ENCODE measurements at regions not wholly inside any gene's neighbourhood (a gene's known extent, or its start where the extent isn't known, plus 50 kb on each side); places are given as distances from the start of the nearest gene placed in this dataset.

DNA sequence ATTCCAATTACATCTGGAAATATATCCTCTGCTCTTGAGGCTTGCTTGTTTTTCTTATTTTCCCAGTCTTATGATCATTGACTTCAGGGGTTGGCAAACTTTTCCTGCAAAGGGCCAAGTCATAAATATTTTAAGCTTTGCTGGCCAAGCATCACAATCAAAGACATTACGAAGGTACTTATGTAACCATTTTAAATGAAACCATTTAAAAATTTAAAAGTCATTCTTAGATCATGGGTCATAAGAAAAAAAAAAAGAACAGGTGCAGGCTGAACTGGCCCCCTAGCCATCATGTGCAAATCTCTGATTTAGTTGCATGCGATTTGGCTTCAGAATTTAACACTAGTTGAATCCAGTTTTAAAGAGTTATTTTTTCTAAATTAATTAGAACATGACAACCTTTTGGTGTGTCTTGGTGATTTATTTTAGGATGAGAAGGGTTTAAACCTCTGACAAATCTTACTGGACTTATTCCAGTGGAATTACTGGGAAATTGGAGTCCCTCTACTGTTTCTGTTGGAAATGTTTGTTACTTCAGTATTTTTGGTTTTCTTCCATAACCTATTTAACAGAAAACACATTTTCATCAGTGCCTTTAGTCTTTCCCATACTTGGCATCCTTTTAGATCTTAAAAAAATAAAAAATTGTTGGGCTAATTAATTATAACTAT, 148.1 kb downstream of the NHLRC3 start:
- H3K36me3 ChIP-seq, result no peaks in the 10 kb centered on the region
- H3K4me1 ChIP-seq, result no peaks in the 10 kb centered on the region
- H3K4me3 ChIP-seq, result no peak overlapping the region
- H3K27ac ChIP-seq (replicated peaks), result peak overlapping the region; percentile 53
- H3K27me3 ChIP-seq (ENCODE audit: low read depth), result no peaks in the 10 kb centered on the region
- no peak for DNase-seq
- TF ChIP-seq, protein P1, sequence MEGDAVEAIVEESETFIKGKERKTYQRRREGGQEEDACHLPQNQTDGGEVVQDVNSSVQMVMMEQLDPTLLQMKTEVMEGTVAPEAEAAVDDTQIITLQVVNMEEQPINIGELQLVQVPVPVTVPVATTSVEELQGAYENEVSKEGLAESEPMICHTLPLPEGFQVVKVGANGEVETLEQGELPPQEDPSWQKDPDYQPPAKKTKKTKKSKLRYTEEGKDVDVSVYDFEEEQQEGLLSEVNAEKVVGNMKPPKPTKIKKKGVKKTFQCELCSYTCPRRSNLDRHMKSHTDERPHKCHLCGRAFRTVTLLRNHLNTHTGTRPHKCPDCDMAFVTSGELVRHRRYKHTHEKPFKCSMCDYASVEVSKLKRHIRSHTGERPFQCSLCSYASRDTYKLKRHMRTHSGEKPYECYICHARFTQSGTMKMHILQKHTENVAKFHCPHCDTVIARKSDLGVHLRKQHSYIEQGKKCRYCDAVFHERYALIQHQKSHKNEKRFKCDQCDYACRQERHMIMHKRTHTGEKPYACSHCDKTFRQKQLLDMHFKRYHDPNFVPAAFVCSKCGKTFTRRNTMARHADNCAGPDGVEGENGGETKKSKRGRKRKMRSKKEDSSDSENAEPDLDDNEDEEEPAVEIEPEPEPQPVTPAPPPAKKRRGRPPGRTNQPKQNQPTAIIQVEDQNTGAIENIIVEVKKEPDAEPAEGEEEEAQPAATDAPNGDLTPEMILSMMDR (IDR thresholded peaks at IDR 0.05; ENCODE audit: borderline replicate concordance), result no peak
- no peaks in the 10 kb centered on the region for H3K9me3 ChIP-seq (replicated peaks)
- intact Hi-C loops (cut with micrococcal nuclease), result no loop called here

DNA sequence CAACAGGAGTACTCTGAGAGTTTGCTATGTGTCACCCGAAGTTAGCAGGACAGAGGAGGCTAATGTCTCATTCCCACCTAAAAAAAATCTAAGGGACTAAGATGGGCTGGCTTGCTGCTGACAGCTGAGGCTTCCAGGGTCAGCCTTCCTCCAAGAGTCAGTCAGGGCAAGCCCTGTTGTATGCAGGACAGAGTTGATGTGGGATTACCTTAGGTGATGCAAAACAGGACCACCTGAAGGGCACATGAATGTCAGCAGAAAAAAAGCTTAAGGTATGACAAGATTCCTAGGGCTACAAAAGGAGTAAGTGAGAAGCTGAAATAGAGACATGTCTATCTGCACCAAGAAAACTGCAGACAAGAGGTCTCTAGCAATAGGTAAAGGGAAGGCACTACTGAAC, 151.5 kb downstream of the NHLRC3 start:
- TF ChIP-seq, protein P1 (IDR thresholded peaks at IDR 0.05; ENCODE audit: borderline replicate concordance), result no peak
- H3K4me1 ChIP-seq, result no peaks in the 10 kb centered on the region
- intact Hi-C loops (cut with micrococcal nuclease), result no loop called here

DNA sequence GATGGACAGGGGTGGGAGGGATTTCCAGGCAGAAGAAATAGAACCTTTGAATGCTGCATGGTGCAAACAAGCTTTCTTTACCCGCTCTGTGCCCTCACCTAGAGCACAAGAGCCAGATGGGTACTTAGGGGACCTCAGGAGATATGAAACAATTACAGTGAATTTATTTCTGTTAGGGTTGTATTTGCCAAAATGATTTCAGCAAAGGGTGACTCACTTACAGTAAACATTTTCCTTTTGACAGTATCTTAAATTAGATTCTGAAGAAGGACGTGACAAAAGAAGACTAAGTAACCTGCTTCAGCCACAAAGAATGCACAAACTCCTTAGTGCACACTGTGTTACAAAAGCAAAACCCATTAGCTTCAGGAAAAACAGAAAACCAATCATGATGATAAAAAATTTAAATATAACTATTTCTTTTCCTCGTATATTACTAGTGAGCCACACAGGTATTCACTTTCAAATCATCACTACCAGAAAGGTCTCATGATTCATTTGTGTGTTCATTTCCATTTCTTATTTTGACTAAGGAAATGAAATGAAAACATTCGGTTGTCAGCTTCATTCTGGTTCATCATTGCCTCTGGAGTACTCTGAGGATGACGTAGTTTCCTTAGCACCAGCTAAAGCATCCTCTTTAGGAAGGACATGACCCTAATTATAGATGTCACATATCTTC, 158.8 kb downstream of the NHLRC3 start:
- no peak for DNase-seq
- no peak overlapping the region for H3K4me3 ChIP-seq
- H3K27me3 ChIP-seq (ENCODE audit: low read depth), result no peaks in the 10 kb centered on the region
- peaks cover 25% of the 10 kb centered on the region for H3K4me1 ChIP-seq
- peak overlapping the region; percentile 49 for H3K27ac ChIP-seq (replicated peaks)
- H3K36me3 ChIP-seq, result no peaks in the 10 kb centered on the region
- intact Hi-C loops (cut with micrococcal nuclease), result no loop called here
- H3K9me3 ChIP-seq (replicated peaks), result no peaks in the 10 kb centered on the region
- TF ChIP-seq, protein P1 (IDR thresholded peaks at IDR 0.05; ENCODE audit: borderline replicate concordance), result no peak

More for the DNA sequence above, 151.5 kb downstream of the NHLRC3 start:
- Histone ChIP-seq H3K27ac (replicated peaks) (no peak overlapping the region), H3K4me3 (no peak overlapping the region), H3K9me3 (replicated peaks) (no peaks in the 10 kb centered on the region), H3K27me3 (ENCODE audit: low read depth) (no peaks in the 10 kb centered on the region), H3K36me3 (no peaks in the 10 kb centered on the region)
- no peak for DNase-seq

DNA sequence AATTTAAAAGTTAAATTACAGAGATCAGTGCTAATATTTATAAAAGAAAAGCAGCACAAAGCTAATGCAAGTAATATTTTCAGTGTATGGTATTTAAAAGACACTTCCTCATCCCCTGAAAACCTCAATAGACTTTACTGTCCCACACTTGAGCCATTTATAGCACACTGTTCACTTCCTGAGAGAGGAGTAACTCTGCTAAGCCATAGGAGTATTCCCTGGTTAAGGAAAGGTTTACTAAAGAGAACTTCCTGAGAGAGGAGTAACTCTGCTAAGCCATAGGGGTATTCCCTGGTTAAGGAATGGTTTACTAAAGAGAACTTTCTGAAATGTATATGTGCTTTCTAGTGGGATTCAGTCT, 159.4 kb downstream of the NHLRC3 start:
- Histone ChIP-seq H3K4me1 (peaks cover 25% of the 10 kb centered on the region), H3K4me3 (no peak overlapping the region), H3K27me3 (ENCODE audit: low read depth) (no peaks in the 10 kb centered on the region), H3K9me3 (replicated peaks) (no peaks in the 10 kb centered on the region), H3K36me3 (no peaks in the 10 kb centered on the region), H3K27ac (replicated peaks) (peak overlapping the region; percentile 49)
- intact Hi-C loops (cut with micrococcal nuclease), result no loop called here
- TF ChIP-seq, protein P1 (IDR thresholded peaks at IDR 0.05; ENCODE audit: borderline replicate concordance), result no peak
- DNase-seq, result no peak

DNA sequence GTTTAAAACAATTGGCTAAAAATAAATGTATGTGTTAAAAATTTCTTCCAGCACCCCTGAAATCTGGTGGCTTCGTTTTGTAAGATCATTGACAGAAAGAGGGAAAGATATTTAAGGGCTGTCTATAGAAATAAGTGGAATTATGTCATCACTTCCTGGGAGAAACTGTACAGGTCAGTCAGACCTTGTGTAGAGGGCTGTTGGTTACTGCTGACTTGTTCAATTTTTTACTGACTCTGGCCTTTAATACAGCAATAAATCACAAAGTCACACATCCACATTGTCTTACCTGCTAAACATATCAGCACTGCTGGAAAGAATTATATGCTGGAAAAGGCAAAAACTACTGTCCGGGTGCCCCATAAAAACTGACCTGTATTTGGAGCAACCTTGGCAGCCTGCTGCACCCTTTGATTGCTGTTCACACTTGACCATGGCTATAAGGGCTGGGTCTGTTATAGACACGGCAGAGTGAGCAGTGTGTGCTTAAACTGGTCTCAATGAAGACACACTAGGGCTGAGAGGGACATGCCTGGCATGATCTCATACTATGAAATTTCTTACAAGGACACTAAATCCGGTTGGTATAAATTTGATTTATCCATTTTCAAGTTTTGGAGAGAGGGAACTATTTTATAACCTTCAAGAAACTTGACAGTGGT, 162.1 kb downstream of the NHLRC3 start:
- no peaks in the 10 kb centered on the region for H3K36me3 ChIP-seq
- H3K4me3 ChIP-seq, result no peak overlapping the region
- no peaks in the 10 kb centered on the region for H3K27me3 ChIP-seq (ENCODE audit: low read depth)
- H3K27ac ChIP-seq (replicated peaks), result peak overlapping the region; percentile 36
- H3K9me3 ChIP-seq (replicated peaks), result no peaks in the 10 kb centered on the region
- TF ChIP-seq, protein P1 (IDR thresholded peaks at IDR 0.05; ENCODE audit: borderline replicate concordance), result no peak
- no peak for DNase-seq
- peaks cover 25% of the 10 kb centered on the region for H3K4me1 ChIP-seq
- intact Hi-C loops (cut with micrococcal nuclease), result no loop called here
